HK-2 (cell line): ENCODE measurements at regions not wholly inside any gene's neighbourhood (a gene's known extent, or its start where the extent isn't known, plus 50 kb on each side); places are given as distances from the start of the nearest gene placed in this dataset.

Experiments used
- DNase-seq: peaks from one replicate; pipeline ENCODE4 v3.0.0-alpha.2; 2018; ENCODE audit not compliant: unreplicated experiment

- no peak for DNase-seq
Observed at GRCh38 chr1:29380532-29380931, 144.2 kb downstream of the PTPRU start.

GRCh38 chr1:29379443-29380073 lies 143.2 kb downstream of the PTPRU start:
- DNase-seq = no peak
